GM19395 (cell line): ENCODE measurements at regions not wholly inside any gene's neighbourhood (a gene's known extent, or its start where the extent isn't known, plus 50 kb on each side); places are given as distances from the start of the nearest gene placed in this dataset.
"Not testable (repeated sequence)": the region's sequence is repeated elsewhere in the genome, so short reads cannot be mapped to it uniquely, and the experiment has no call there.

ENCODE experiments used
- ATAC-seq: cut with Tn5 transposase; IDR thresholded peaks from one replicate; pipeline ENCODE4 v1.9.1; 2021; ENCODE audit warnings: mild to moderate bottlenecking, moderate library complexity; ENCODE audit not compliant: unreplicated experiment

GRCh38 chr17:51387582-51387981, 127.2 kb downstream of the UTP18 start:
- ATAC-seq: no peak

DNA sequence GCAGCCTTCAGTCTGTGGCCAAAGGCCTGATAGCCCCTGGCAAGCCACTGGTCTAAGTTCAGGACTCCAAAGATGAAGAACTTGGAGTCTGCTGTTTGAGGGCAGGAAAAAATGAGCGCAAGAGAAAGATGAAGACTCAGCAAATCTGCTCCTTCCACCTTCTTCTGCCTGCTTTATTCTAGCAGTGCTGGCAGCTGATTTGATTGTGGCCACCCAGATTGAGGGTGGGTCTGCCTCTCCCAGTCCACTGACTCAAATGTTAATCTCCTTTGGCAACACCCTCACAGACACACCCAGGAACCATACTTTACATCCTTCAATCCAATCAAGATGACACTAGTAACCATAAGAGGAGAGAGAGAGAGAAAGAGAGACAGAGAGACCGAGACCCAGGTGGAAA, 127.6 kb downstream of the UTP18 start:
- ATAC-seq: no peak

DNA sequence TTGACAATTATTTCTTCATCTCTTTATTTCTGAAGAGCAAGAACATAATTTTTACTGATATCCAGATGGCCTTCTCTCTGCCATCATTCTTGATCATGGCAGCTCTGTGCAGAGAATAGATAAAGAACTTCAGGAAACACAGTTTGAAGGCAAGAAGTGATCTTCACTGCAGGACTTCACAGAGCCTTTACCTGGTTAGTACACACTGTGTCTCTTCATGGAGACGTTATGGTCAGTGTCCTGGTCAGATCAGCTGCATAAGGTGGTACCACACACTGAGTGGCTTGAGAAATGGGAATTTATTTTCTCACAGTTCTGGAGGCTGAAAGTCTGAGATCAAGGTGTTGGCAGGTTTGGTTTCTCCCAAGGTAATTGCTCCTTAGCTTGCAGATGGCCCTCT, 129.5 kb downstream of the UTP18 start:
- no peak for ATAC-seq

DNA sequence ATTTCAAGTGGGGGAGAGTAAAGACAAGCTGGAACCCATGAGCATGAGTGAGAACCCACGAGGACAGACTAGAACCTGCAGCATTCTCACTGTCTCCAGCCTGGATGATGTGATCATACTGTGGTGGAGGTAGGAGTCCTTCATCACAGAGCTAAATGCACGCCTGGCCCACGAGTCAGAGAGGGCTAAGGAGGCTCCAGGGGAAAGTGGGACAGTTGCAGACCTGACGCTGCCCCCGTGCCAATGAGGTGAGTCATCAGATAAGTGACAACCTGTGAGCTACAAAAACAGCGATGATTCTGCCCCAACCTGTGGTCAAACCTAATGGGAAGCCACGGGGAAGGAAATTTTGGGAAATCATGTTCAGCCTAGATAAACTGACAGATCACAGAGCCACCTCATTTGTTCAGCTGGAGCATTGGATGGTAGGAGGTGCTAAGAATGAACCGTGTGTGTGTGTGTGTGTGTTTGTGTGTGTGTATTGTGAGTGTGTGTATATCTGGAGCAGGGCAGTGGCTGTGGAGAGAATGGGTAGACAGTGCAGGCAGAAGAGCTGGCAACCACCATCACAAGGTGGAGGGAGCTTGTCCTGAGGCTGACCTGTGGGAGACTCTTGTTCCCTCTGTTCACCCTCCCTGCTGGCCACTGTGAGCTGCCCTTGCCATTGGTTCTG, 131.8 kb downstream of the UTP18 start:
- no peak for ATAC-seq

- no peak for ATAC-seq
Observed at GRCh38 chr17:51395621-51396020, 135.3 kb downstream of the UTP18 start.

DNA sequence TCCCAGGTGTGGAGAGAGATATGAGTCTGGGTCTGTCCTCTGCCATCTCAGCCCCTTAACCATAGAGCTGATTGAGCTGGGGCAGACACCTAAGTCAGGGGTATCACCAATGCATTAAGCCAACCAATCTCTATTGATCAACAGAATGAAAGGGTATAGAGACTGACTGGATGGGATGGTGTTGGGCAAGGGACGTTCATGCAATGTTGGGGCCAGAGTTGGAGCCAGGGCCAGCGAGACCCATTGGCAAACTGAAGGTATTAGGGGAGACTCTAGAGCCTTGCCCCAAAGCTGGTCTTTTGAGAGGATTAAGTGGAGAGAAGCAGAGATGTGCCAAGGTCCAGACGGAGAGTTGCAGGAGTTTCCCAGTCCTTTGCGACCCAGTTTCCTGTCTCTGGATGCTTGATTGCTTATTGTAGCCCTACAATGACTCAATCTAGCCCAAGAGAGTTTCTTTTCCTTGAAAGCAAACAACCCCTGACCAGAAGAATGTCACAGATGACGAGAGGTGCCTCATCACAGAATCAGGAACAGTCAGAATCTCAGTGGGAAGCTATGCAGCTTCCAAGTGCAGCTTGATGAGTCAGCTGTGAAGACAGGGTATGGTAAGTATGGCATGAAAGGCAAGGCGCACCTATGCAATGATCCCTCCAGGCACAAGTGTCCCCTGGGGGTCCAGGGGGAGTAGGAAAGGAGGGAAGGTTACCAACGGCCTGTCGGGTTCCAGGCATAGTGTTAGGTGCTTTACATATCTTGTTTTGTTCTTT, 137.2 kb downstream of the UTP18 start:
- ATAC-seq: no peak

DNA sequence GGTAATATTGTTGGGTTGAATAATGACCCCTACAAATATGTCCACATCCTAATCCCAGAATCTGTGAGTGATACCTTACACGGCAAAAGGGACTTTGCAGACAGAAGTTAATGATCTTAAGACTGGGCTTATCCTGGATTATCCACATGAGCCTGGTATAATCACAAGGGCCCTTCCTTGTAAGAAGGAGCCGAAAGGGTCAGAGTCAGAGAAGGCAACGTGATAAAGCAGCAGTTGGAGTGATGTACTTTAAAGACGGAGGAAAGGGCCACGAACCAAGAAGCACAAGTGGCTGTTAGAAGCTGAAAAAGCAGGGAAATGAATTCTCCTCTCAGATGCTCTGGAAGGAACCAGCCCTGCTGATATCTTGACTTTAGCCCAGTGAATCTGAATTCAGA, 137.8 kb downstream of the UTP18 start:
- ATAC-seq: no peak

DNA sequence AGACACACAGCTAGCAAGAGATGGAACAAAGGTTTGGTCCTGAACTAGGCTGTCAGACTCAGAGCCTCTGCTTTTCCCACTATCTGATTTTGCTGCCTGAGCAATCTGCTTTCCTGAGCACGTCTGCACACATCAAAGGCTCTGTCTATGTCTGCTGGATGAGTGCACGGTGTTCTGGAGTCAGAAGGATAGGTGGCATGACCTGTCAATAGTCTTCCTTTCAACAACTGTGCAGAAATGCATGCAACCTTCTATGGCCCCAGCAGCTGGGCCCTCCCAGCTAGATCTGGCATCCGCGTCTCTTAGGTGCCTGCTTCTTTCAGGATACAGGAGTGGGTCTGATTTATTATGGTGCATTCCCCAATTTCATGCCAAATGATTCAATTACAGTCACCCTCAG, 138.3 kb downstream of the UTP18 start:
- no peak for ATAC-seq

- ATAC-seq: no peak
Observed at GRCh38 chr17:51401279-51401678, 140.9 kb downstream of the UTP18 start.

DNA sequence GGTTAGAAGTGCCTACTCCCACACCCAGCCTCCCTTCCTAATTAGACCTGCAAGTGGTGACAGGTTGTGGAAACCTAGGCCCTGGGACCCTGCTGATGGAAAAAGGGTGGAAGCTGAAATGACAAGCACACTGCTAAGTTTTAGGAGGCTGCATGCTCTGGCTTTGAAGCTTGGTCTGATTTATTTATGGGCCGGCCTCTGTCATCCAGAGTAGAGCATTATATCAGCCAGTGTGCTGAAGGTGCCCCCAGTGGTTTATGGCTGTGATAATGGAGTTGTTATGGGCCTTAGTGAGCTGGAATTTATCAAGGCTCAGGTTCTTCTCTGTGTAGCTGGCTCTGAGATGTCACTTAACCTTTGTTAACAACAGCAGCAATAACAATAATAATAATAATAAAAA, 142.6 kb downstream of the UTP18 start:
- ATAC-seq: no peak

GRCh38 chr17:51407576-51407975, 147.2 kb downstream of the UTP18 start:
- ATAC-seq: no peak

GRCh38 chr17:51419476-51419875, 159.1 kb downstream of the UTP18 start:
- ATAC-seq: no peak

DNA sequence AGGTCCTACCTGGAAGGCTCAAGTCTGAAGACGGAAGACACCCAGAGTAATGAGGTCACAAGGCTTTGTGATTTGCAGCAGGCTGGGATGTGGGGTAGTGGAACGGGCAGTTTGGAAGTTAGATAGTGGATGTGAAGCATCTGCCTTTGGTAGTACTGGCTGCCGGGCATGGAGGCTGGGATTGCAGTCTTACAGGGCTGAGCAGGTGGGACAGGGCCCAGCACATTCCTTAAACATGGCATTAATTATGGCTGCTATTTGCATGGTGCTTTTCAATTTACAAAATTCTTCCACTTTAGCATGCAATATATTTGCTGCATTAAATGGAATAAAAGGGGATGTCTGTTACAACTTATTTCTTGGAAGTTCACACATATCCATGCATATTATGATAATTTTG, 161.2 kb downstream of the UTP18 start:
- no peak for ATAC-seq

GRCh38 chr17:51422634-51423033, 162.3 kb downstream of the UTP18 start:
- no peak for ATAC-seq

GRCh38 chr17:51423421-51424160, 163.2 kb downstream of the UTP18 start:
- no peak for ATAC-seq

DNA sequence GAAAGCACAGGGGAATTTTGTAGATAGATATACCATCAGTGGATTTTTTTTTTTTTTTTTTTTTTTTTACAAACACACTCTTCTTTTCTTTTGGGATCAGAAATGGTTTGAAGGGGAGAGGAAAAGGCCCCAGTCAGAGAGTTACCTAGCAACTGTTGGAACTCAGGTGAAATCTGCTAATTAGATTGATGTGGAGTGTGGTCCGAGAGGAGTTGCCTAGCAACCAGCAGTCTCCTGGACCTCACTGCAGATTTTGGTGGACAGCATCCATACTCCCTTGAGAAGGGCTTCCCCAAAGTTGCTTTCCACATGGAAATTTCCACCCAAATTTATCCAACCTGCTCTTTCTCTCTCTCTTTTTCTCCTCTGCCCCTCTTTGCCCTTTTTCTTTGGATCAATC, 165.4 kb downstream of the UTP18 start:
- no peak for ATAC-seq

DNA sequence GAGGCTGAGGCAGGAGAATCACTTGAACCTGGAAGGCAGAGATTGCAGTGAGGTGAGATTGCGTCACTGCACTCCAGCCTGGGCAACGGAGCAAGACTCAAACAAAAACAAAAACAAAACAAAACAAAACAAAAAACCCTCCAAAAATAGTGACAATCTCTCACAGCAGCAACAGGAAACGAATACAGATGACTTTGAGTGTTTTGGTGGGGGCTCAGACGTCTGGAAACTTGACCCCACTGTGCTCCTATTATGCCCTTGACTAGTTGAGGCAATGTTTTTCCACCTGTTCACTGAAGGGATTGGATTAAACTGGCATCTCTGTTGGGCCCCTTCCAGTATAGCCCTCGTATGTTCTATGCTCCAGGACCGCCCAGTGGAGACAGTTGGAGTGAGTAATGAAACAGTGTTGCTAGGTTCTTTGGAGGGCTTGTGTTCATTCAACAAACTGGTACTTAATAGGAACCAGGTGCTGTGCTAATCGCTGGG, 167.0 kb downstream of the UTP18 start:
- ATAC-seq: peak; percentile 32

- peak; percentile 81 for ATAC-seq
Observed at GRCh38 chr17:51427856-51428255, 167.5 kb downstream of the UTP18 start.

DNA sequence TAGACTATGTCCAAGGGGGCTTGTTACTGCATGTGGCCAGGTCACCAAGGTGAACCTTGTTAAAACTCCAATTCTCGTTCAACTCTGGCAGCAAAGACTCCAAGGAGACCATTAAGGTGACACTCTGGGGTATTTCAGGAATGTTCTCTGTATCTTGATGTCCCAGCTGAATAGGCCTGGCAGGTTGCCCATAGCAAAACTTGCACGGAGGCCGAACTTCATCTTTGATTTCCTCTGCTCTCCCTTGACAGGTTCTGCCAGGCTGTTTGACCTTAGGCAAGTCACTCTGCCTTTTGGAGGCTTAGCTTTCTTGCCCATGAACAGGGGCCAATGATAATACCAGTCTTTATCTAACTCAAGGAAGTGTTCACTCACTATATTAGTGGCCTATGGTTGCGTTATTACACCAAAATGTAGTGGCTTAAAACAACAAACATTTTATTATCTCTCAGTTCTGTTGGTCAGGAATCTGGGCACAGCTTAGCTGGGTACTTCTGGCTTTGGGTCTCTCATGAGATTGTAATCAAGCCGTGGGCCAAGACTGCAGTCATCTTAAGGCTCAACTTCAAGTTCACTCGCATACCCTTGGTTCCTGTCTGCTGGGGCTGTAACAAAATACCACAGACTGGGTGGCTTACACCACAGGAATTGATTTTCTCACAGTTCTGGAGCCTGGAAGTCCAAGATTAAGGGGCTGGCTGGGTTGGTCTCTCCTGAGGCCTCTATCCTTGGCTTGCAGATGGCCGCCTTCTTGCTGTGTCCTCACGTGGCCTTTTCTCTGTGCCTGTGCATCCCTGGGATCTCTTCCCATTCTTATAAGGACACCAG, 168.5 kb downstream of the UTP18 start:
- ATAC-seq: no peak

DNA sequence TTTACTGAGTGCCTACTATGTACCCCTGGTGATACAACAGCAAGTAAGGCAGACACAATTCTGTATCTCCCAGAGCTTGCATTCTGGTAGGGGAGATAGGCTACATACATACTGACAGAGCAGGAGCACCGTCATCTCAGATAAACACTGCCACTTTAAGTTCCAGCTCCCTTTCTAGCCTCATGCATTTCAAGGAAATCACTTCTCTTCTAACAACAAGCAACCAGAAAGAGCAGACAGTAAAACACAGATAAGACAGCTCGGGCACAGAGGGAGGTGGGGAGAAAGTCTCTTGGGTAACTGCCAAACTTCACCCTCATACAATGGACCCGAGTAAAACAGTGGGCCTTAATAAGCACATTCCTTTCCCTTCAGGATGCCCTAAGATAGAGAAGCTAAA, 169.6 kb downstream of the UTP18 start:
- not testable (repeated sequence) for ATAC-seq

GRCh38 chr17:51430591-51430990, 170.2 kb downstream of the UTP18 start:
- ATAC-seq: no peak
